Body of pancreas (tissue), 4 donors: ENCODE measurements at regions not wholly inside any gene's neighbourhood (a gene's known extent, or its start where the extent isn't known, plus 50 kb on each side); places are given as distances from the start of the nearest gene placed in this dataset.

ENCODE experiments used
- POLR2A ChIP-seq, 3 donors: fragments of 450-650 bp; IDR thresholded peaks; one replicate each; pipeline ENCODE4 v1.6.1; 2016; ENCODE audit warnings: antibody characterized with exemption in 3 of 3, mild to moderate bottlenecking in 2 of 3
- TF ChIP-seq, protein P1 (sequence below), 7 experiments: fragments of 450-650 bp in 4 of 7; fragments of 200-600 bp in 3 of 7; sonication (generic) in 3 of 7; IDR thresholded peaks; one replicate each; pipeline ENCODE4 v1.5.1; 2016 to 2019; ENCODE audit warnings: antibody characterized with exemption in 7 of 7

DNA sequence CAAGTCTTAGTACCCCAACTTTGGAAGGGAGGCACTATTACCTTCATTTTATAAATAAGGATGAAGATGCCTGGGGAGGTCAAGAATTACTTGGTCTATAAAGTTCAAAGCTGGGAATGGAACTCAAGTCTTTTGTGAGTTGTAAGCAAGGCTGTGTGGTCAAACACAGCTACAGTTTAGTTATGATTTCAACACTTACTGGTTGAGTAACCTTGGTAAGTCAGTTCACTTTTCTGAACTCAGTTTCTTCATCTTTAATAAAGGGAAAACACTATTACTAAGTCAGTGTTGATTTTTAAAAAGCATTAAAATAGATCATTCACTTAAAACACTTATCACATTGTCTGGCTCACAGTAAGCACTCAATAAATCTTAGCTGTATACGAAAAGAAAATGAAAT, 200.4 kb upstream of the ADAMTS9 start:
- TF ChIP-seq POLR2A (IDR thresholded peaks at IDR 0.05), result no peak
- TF ChIP-seq, protein P1, sequence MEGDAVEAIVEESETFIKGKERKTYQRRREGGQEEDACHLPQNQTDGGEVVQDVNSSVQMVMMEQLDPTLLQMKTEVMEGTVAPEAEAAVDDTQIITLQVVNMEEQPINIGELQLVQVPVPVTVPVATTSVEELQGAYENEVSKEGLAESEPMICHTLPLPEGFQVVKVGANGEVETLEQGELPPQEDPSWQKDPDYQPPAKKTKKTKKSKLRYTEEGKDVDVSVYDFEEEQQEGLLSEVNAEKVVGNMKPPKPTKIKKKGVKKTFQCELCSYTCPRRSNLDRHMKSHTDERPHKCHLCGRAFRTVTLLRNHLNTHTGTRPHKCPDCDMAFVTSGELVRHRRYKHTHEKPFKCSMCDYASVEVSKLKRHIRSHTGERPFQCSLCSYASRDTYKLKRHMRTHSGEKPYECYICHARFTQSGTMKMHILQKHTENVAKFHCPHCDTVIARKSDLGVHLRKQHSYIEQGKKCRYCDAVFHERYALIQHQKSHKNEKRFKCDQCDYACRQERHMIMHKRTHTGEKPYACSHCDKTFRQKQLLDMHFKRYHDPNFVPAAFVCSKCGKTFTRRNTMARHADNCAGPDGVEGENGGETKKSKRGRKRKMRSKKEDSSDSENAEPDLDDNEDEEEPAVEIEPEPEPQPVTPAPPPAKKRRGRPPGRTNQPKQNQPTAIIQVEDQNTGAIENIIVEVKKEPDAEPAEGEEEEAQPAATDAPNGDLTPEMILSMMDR (IDR thresholded peaks at IDR 0.05), result no peak
